ENCODE measurements at regions not wholly inside any gene's neighbourhood (a gene's known extent, or its start where the extent isn't known, plus 50 kb on each side); places are given as distances from the start of the nearest gene placed in this dataset.

GRCh38 chr14:55873169-55873568, 245.0 kb upstream of the PELI2 start:
- Mint-ChIP-seq H3K4me3 (no peak overlapping the region), H3K27ac (no peak overlapping the region), H3K4me1 (no peaks in the 10 kb centered on the region), H3K27me3 (peaks cover 9% of the 10 kb centered on the region), H3K9me3 (ENCODE audit: insufficient read depth) (no peaks in the 10 kb centered on the region)
- DNase-seq: no peak
- H3K4me2 ChIP-seq (replicated peaks; ENCODE audit: low read depth, low read length, poor library complexity, severe bottlenecking): no peak overlapping the region
- H2AFZ ChIP-seq (ENCODE audit: insufficient read depth, low read depth, low read length, poor library complexity, severe bottlenecking): no peak overlapping the region
- no peaks in the 10 kb centered on the region for H4K20me1 ChIP-seq (ENCODE audit: control insufficient read depth, insufficient read depth, low read length, poor library complexity, severe bottlenecking)
- H3K9me3 ChIP-seq (ENCODE audit: control extremely low read depth in 1 of 3, control insufficient read depth in 2 of 3, insufficient read depth in 1 of 3, low read length in 2 of 3): no peaks in the 10 kb centered on the region
- WGBS (ENCODE audit: insufficient coverage): 100% methylated on average over 5 of the region's 9 CpGs
- no peak overlapping the region for H3K27ac ChIP-seq (ENCODE audit: low read length in 2 of 2)
- H3K4me1 ChIP-seq (ENCODE audit: control insufficient read depth in 2 of 2, insufficient read depth in 2 of 2, low read length in 2 of 2): peaks cover 0 to 2% of the 10 kb centered on the region in 2 donors
- ChIA-PET POLR2A (no interaction called here), CTCF (no interaction called here)
- no peak for TF ChIP-seq EZH2 (IDR thresholded peaks at IDR 0.05; ENCODE audit: borderline replicate concordance, insufficient read depth, low read depth, low read length, poor library complexity, severe bottlenecking)
- no peak for TF ChIP-seq CTCF (IDR thresholded peaks at IDR 0.05)
- intact Hi-C loops (cut with micrococcal nuclease): no loop called here
- H3K4me3 ChIP-seq (ENCODE audit: control extremely low read depth in 1 of 5, extremely low read depth in 1 of 5, insufficient read depth in 1 of 5, low read depth in 2 of 5, low read length in 4 of 5): no peak overlapping the region
- no peak for ATAC-seq (ENCODE audit: low read depth)
- H3K36me3 ChIP-seq (replicated peaks in 1 of 2; ENCODE audit: control extremely low read depth in 1 of 2, control insufficient read depth in 1 of 2, extremely low read depth in 1 of 2, insufficient read depth in 2 of 2, low read length in 1 of 2): no peaks in the 10 kb centered on the region
- peaks cover 0 to 3% (median 0%) of the 10 kb centered on the region in 4 experiments for H3K27me3 ChIP-seq (replicated peaks in 1 of 4; ENCODE audit: control extremely low read depth in 1 of 4, control insufficient read depth in 3 of 4, insufficient read depth in 4 of 4, low read length in 3 of 4)
- H3K9ac ChIP-seq (ENCODE audit: low read length): no peak overlapping the region
- H3K79me2 ChIP-seq (ENCODE audit: control insufficient read depth, insufficient read depth, low read length): no peaks in the 10 kb centered on the region

- ChIA-PET POLR2A (no interaction called here), CTCF (no interaction called here)
- Mint-ChIP-seq H3K27me3 (peaks cover 17% of the 10 kb centered on the region), H3K4me3 (no peak overlapping the region), H3K27ac (no peak overlapping the region), H3K4me1 (no peaks in the 10 kb centered on the region), H3K9me3 (ENCODE audit: insufficient read depth) (no peaks in the 10 kb centered on the region)
- H3K36me3 ChIP-seq (replicated peaks in 1 of 2; ENCODE audit: control extremely low read depth in 1 of 2, control insufficient read depth in 1 of 2, extremely low read depth in 1 of 2, insufficient read depth in 2 of 2, low read length in 1 of 2): no peaks in the 10 kb centered on the region
- no peak overlapping the region for H2AFZ ChIP-seq (ENCODE audit: insufficient read depth, low read depth, low read length, poor library complexity, severe bottlenecking)
- H3K9me3 ChIP-seq (ENCODE audit: control extremely low read depth in 1 of 3, control insufficient read depth in 2 of 3, insufficient read depth in 1 of 3, low read length in 2 of 3): no peaks in the 10 kb centered on the region
- no peaks in the 10 kb centered on the region for H4K20me1 ChIP-seq (ENCODE audit: control insufficient read depth, insufficient read depth, low read length, poor library complexity, severe bottlenecking)
- H3K4me2 ChIP-seq (replicated peaks; ENCODE audit: low read depth, low read length, poor library complexity, severe bottlenecking): no peak overlapping the region
- TF ChIP-seq EZH2 (IDR thresholded peaks at IDR 0.05; ENCODE audit: borderline replicate concordance, insufficient read depth, low read depth, low read length, poor library complexity, severe bottlenecking): no peak
- 86% methylated on average over 7 of the region's 10 CpGs for WGBS (ENCODE audit: insufficient coverage)
- no peak overlapping the region for H3K9ac ChIP-seq (ENCODE audit: low read length)
- ATAC-seq (ENCODE audit: low read depth) (no peak), DNase-seq (no peak)
- intact Hi-C loops (cut with micrococcal nuclease): no loop called here
- no peaks in the 10 kb centered on the region for H3K79me2 ChIP-seq (ENCODE audit: control insufficient read depth, insufficient read depth, low read length)
- no peak overlapping the region for H3K4me3 ChIP-seq (ENCODE audit: control extremely low read depth in 1 of 5, extremely low read depth in 1 of 5, insufficient read depth in 1 of 5, low read depth in 2 of 5, low read length in 4 of 5)
- H3K4me1 ChIP-seq (ENCODE audit: control insufficient read depth in 2 of 2, insufficient read depth in 2 of 2, low read length in 2 of 2): no peaks in the 10 kb centered on the region
- H3K27ac ChIP-seq (ENCODE audit: low read length in 2 of 2): no peak overlapping the region
- peaks cover 0 to 3% (median 0%) of the 10 kb centered on the region in 4 experiments for H3K27me3 ChIP-seq (replicated peaks in 1 of 4; ENCODE audit: control extremely low read depth in 1 of 4, control insufficient read depth in 3 of 4, insufficient read depth in 4 of 4, low read length in 3 of 4)
These were observed 243.4 kb upstream of the PELI2 start for GRCh38 chr14:55874785-55875184.

All from B cell (primary cell).